AG04449 (cell line): ENCODE measurements at regions not wholly inside any gene's neighbourhood (a gene's known extent, or its start where the extent isn't known, plus 50 kb on each side); places are given as distances from the start of the nearest gene placed in this dataset.

Experiments used
- CTCF ChIA-PET: fragments of 350-600 bp; formaldehyde crosslinking; extraction: SDS; loops from one replicate; lab custom pipeline; 2021; ENCODE audit warnings: antibody characterized with exemption; lab: Yijun Ruan, JAX
- POLR2A ChIA-PET: fragments of 400-600, 350-600 bp; formaldehyde crosslinking; extraction: SDS; loops from one replicate; lab custom pipeline; 2020; ENCODE audit warnings: antibody characterized with exemption, inconsistent platforms; lab: Yijun Ruan, JAX
- DNase-seq: peaks from one replicate; pipeline ENCODE4 v3.0.0-alpha.2; 2010; ENCODE audit warnings: low read depth, low spot score
- H3K4me3 ChIP-seq: 2 replicates; pipeline ENCODE4 v1.5.1; 2011; ENCODE audit warnings: low read depth, mild to moderate bottlenecking, control low read depth, low read length
- TF ChIP-seq, protein P1 (sequence below): IDR thresholded peaks from one replicate; pipeline ENCODE4 v1.5.1; 2011; ENCODE audit warnings: mild to moderate bottlenecking, moderate library complexity, low read length, control low read depth, inconsistent platforms; ENCODE audit not compliant: insufficient read depth; ENCODE audit errors: missing control alignments

DNA sequence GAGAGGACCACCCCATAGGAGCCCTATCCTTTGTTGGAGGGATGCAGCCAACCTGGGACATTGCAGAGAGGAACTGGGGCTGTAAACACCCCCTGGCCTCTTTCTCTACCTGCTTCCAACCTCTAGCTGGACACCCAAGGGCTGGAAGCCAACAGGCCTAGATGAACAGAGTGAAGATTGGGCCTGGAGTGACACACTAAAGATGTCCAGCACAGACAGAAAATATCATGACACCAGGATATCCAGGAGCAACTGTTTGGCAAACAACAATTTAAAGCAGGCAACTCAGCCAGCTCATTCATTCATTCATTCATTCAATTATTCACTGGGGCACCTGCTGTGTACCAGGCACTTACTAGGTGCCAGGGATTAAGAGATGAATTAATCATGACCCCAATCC lies 125.0 kb upstream of the NCOR2 start:
- CTCF ChIA-PET = no interaction called here
- TF ChIP-seq, protein P1, sequence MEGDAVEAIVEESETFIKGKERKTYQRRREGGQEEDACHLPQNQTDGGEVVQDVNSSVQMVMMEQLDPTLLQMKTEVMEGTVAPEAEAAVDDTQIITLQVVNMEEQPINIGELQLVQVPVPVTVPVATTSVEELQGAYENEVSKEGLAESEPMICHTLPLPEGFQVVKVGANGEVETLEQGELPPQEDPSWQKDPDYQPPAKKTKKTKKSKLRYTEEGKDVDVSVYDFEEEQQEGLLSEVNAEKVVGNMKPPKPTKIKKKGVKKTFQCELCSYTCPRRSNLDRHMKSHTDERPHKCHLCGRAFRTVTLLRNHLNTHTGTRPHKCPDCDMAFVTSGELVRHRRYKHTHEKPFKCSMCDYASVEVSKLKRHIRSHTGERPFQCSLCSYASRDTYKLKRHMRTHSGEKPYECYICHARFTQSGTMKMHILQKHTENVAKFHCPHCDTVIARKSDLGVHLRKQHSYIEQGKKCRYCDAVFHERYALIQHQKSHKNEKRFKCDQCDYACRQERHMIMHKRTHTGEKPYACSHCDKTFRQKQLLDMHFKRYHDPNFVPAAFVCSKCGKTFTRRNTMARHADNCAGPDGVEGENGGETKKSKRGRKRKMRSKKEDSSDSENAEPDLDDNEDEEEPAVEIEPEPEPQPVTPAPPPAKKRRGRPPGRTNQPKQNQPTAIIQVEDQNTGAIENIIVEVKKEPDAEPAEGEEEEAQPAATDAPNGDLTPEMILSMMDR = no peak
- POLR2A ChIA-PET = no interaction called here
- no peak for DNase-seq
- no peak overlapping the region for H3K4me3 ChIP-seq

DNA sequence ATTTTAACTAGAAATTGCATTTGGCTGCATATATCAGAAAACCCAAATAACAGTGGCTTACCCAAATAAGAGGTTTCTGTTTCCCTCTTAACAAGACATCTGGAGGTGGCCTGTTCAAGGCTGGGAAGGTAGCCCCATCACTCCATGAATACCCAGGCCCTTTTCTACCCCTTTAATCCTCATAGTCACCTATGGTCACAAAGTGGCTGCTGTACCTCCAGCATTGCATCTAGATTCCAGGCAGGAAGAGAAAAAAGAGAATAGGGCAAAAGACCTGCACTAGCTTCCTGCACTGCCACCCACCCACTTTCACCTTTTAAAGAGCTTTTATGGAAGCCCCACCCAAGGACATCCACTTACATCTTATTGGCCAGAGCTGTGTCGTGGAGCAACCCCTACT lies 124.0 kb upstream of the NCOR2 start:
- CTCF ChIA-PET = no interaction called here
- DNase-seq = no peak
- no peak overlapping the region for H3K4me3 ChIP-seq
- POLR2A ChIA-PET = no interaction called here
- TF ChIP-seq, protein P1 = no peak

DNA sequence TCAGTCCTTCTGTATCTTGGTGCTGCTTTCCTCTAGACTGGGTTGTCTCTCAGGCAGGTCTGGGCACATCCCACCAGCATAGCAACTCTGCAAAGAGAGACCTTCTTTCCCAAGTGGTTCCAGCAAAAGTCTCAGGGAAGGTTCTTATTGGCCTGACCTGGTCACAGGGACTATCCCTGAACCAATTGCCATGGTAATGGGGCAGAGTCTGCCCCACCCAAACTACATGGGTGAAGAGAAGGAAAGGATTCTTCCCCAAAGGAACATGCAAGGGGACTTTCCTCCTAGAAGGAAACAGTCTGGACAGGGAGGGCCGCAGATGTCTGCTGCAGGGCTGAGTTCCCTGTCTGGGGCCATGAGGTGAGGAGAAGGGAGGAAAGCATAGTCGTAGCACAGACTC lies 122.2 kb upstream of the NCOR2 start:
- TF ChIP-seq, protein P1 = no peak
- ChIA-PET POLR2A (no interaction called here), CTCF (no interaction called here)
- no peak for DNase-seq
- no peak overlapping the region for H3K4me3 ChIP-seq

DNA sequence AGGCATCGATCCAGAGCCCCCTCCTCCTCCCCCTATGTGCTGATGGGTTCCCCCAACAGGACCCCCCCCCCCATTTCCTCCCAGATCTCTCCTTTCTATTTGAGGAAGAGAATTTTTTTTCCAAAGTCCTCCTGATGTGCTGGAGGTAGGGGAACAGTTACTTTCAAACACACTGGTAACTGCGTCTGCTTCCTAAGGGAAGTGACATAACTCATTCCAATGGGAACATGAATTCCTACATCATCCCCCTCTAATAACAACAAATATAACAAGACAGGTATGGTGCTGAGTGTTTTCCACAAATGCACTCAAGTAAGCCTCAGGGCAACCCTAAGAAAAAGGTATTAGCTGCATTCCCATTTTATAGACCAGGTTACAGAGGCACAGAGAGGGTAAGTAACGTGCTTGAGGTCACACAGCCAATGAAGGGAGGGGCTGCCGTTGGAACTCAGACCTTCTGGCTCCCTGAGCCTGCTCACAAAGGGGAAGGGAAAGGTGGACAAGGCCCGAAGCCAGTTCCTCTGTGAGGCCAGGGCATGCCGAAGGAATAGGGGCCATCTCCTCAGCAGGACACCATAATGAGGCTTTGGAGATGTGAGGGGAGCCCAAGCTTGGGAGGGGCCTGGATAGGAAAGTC lies 121.1 kb upstream of the NCOR2 start:
- TF ChIP-seq, protein P1 = no peak
- ChIA-PET CTCF (interaction anchor here (0.8 to 1.3 kb wide), 3 partner anchors 8 to 20 kb away, joined by 3 to 4 read pairs (median 3); no protein-coding TSS in a partner anchor), POLR2A (no interaction called here)
- no peak for DNase-seq
- H3K4me3 ChIP-seq = no peak overlapping the region

DNA sequence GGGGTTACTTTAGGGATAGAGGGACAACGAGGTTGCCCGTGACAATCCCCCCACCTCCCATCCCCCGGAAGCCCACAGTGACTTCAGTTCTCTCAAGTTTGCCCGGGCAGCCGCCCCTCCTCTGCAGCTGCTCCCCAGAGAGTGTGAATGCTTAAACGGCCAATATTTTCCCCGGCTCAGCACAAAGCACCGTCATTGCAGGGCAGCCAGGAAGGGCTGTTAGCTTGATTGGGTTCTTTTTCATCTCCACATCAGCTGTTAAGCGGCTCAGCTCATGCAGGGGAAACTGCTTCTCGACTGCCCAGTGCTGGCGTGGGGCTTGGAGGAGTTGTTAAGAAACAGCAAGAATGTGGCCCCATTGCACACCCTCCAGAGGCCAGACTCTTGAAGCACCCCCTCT lies 120.5 kb upstream of the NCOR2 start:
- no peak overlapping the region for H3K4me3 ChIP-seq
- TF ChIP-seq, protein P1 = no peak
- ChIA-PET POLR2A (no interaction called here), CTCF (interaction anchor here (0.8 to 1.3 kb wide), 2 partner anchors 8 to 20 kb away, joined by 3 to 4 read pairs; no protein-coding TSS in a partner anchor)
- DNase-seq = no peak

- no peak overlapping the region for H3K4me3 ChIP-seq
- ChIA-PET CTCF (interaction anchor here (1.3 to 2.9 kb wide), 3 partner anchors 9 to 79 kb away, joined by 3 to 8 read pairs (median 5); no protein-coding TSS in a partner anchor), POLR2A (no interaction called here)
- TF ChIP-seq, protein P1 = no peak
- no peak for DNase-seq
Observed at GRCh38 chr12:124687174-124687902, 119.9 kb upstream of the NCOR2 start.
